ENCODE measurements at regions not wholly inside any gene's neighbourhood (a gene's known extent, or its start where the extent isn't known, plus 50 kb on each side); places are given as distances from the start of the nearest gene placed in this dataset.

DNA sequence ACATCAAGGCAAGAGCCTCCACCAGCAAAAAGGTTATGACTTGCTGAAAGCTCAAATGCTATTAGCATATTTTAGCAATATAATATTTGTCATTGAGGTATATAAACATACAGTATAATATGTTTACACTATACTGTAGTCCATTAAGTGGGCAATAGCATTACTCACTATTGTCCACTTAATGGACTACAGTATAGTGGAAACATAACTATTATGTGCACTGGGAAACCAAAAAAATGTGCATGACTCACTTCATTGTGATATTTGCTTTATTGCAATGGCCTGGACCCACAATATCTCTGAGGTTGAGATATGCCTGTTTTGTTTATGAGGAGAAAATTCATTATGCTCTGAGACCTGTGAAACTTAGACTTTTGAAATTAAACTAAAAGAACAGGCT, 300.0 kb downstream of the BARHL2 start:
- Histone ChIP-seq H3K36me3 (replicated peaks) (no peaks in the 10 kb centered on the region), H3K27me3 (replicated peaks) (no peaks in the 10 kb centered on the region), H3K4me3 (ENCODE audit: low read depth, low read length) (no peak overlapping the region), H3K27ac (no peak overlapping the region)
- TF ChIP-seq, protein P1, sequence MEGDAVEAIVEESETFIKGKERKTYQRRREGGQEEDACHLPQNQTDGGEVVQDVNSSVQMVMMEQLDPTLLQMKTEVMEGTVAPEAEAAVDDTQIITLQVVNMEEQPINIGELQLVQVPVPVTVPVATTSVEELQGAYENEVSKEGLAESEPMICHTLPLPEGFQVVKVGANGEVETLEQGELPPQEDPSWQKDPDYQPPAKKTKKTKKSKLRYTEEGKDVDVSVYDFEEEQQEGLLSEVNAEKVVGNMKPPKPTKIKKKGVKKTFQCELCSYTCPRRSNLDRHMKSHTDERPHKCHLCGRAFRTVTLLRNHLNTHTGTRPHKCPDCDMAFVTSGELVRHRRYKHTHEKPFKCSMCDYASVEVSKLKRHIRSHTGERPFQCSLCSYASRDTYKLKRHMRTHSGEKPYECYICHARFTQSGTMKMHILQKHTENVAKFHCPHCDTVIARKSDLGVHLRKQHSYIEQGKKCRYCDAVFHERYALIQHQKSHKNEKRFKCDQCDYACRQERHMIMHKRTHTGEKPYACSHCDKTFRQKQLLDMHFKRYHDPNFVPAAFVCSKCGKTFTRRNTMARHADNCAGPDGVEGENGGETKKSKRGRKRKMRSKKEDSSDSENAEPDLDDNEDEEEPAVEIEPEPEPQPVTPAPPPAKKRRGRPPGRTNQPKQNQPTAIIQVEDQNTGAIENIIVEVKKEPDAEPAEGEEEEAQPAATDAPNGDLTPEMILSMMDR (IDR thresholded peaks at IDR 0.05; ENCODE audit: low read depth, low read length, missing control alignments): no peak
- in situ Hi-C loops (cut with HindIII; ENCODE audit: low pct_ligation_motif_present, low sequenced_read_pairs): no loop called here
- DNase-seq: no peak

DNA sequence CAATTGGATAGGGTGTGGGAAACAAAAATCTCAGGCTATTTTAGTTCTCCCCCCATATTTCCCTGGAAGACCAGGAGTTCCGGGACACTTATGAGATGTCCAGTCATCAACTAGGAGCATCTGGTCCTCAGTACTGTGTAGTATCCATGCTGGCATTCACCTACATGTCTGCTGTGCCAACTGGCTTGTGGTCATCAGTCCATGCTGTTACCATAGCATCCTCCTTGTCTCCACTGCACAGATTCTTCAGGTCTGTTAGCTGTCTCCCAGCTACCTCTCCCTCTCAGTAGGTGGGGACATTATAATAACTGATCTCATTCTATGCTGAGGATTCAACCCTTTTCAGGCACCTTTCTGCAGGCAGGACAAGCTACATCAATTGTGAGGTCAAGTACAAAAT, 302.9 kb downstream of the BARHL2 start:
- Histone ChIP-seq H3K27ac (no peak overlapping the region), H3K27me3 (replicated peaks) (no peaks in the 10 kb centered on the region), H3K4me3 (ENCODE audit: low read depth, low read length) (no peak overlapping the region), H3K36me3 (replicated peaks) (no peaks in the 10 kb centered on the region)
- in situ Hi-C loops (cut with HindIII; ENCODE audit: low pct_ligation_motif_present, low sequenced_read_pairs): no loop called here
- DNase-seq: no peak
- TF ChIP-seq, protein P1 (IDR thresholded peaks at IDR 0.05; ENCODE audit: low read depth, low read length, missing control alignments): no peak

DNA sequence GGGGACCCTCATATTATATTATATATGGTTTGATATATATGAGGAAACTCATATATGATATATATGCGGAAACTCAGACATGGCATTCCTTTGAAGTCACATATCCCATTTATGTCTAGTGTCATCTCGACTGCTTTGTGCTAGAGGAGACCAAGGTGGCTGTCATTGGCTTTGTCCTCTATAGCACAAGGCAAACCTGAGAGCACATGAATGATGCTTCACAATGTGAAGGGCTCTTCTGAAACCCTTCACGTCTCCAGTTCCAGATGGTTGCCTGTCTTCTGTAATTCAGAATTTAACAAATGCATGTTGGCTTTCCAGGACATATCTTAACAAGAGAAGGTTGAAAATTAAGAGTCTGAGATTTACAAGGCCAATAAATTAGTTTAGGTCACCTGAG, 303.6 kb downstream of the BARHL2 start:
- TF ChIP-seq, protein P1 (IDR thresholded peaks at IDR 0.05; ENCODE audit: low read depth, low read length, missing control alignments): no peak
- Histone ChIP-seq H3K27ac (no peak overlapping the region), H3K4me3 (ENCODE audit: low read depth, low read length) (no peak overlapping the region), H3K36me3 (replicated peaks) (no peaks in the 10 kb centered on the region), H3K27me3 (replicated peaks) (no peaks in the 10 kb centered on the region)
- in situ Hi-C loops (cut with HindIII; ENCODE audit: low pct_ligation_motif_present, low sequenced_read_pairs): no loop called here
- DNase-seq: no peak

DNA sequence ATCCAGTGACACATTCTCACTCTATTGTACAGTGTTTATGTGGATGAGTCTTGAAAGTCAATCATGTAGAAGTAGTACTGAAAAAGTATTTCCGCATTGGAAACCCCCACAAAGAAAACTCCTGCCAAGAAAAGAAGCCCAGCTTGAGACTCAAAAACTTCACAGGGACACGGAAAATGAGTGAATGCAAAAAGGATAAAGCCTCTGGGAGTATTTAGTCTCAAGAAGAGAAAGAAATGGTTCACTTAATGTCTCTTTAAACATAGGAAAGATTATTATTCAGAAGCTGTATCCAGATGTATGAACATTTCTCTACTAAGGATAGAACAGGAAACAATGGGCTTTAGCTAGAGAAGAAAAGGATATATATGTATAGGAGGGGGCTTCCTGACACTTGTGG, 304.5 kb downstream of the BARHL2 start:
- in situ Hi-C loops (cut with HindIII; ENCODE audit: low pct_ligation_motif_present, low sequenced_read_pairs): no loop called here
- no peaks in the 10 kb centered on the region for H3K36me3 ChIP-seq (replicated peaks)

DNA sequence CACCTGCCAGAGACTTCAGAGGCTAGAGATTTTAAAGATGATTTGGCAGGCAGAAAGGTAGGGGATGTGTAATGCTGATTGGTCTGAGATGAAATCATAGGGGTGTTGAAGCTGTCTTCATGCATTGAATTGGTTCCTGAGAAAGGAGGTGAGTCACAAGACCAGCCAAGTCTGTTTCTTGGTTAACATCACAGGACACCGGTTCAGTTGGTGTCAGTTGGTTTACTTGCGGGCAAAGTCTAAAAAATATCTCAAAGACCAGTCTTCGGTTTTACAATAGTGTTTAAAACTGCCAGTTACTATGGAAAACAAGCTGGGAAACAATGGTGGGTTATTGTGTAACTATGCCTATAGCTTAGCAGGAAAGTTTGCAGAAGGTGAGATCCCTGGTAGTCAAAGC, 305.9 kb downstream of the BARHL2 start:
- no peak for DNase-seq
- H3K27me3 ChIP-seq (replicated peaks): no peaks in the 10 kb centered on the region
- no peak overlapping the region for H3K4me3 ChIP-seq (ENCODE audit: low read depth, low read length)
- TF ChIP-seq, protein P1 (IDR thresholded peaks at IDR 0.05; ENCODE audit: low read depth, low read length, missing control alignments): no peak
- in situ Hi-C loops (cut with HindIII; ENCODE audit: low pct_ligation_motif_present, low sequenced_read_pairs): no loop called here
- H3K36me3 ChIP-seq (replicated peaks): no peaks in the 10 kb centered on the region
- H3K27ac ChIP-seq: no peak overlapping the region

More for the DNA sequence above, 304.5 kb downstream of the BARHL2 start:
- TF ChIP-seq, protein P1 (IDR thresholded peaks at IDR 0.05; ENCODE audit: low read depth, low read length, missing control alignments): no peak
- Histone ChIP-seq H3K27ac (no peak overlapping the region), H3K27me3 (replicated peaks) (no peaks in the 10 kb centered on the region), H3K4me3 (ENCODE audit: low read depth, low read length) (no peak overlapping the region)
- no peak for DNase-seq

DNA sequence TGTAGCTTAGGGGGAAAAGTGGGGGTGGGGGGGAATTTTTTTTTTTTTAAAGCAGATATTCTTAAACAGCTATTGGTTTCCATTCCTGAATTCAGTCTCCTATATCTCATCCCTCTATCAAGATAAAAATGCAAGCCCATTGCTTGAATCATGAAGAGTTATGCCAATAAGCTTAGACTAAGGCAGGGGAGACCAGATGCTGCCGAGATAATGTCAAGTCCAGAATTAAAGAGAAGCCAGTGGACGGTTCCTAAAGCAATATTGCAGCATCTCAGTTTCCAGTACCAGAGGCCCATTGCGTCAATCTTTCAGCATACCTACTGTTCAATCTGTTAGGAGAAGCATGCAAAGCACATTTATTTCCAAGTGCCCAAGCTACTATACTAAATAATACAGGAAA, 309.4 kb downstream of the BARHL2 start:
- TF ChIP-seq, protein P1 (IDR thresholded peaks at IDR 0.05; ENCODE audit: low read depth, low read length, missing control alignments): no peak

More for the DNA sequence above, 309.4 kb downstream of the BARHL2 start:
- Histone ChIP-seq H3K4me3 (ENCODE audit: low read depth, low read length) (no peak overlapping the region), H3K27ac (no peak overlapping the region), H3K36me3 (replicated peaks) (no peaks in the 10 kb centered on the region), H3K27me3 (replicated peaks) (no peaks in the 10 kb centered on the region)
- in situ Hi-C loops (cut with HindIII; ENCODE audit: low pct_ligation_motif_present, low sequenced_read_pairs): no loop called here
- no peak for DNase-seq

All from brain microvascular endothelial cell (primary cell).